HG03280 (cell line): ENCODE measurements at regions not wholly inside any gene's neighbourhood (a gene's known extent, or its start where the extent isn't known, plus 50 kb on each side); places are given as distances from the start of the nearest gene placed in this dataset.

ENCODE experiments used
- ATAC-seq: cut with Tn5 transposase; IDR thresholded peaks from one replicate; pipeline ENCODE4 v1.9.1; 2021; ENCODE audit warnings: mild to moderate bottlenecking, moderate library complexity; ENCODE audit not compliant: unreplicated experiment

DNA sequence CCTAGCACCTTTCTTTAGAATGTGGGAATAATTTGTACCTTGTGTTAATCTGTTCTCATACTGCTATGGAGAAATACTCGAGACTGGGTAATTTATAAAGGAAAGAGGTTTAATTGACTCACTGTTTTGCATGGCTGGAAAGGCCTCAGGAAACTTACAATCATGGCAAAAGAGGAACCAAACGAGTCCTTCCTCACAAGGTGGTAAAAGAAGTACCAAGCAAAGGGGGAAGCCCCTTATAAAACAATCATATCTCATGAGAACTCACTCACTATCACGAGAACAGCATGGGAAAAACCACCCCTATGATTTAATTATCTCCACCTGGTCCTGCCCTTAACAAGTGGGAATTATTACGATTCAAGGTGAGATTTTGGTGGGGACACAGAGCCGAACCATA lies 127.1 kb upstream of the ANO3 start:
- ATAC-seq = no peak

DNA sequence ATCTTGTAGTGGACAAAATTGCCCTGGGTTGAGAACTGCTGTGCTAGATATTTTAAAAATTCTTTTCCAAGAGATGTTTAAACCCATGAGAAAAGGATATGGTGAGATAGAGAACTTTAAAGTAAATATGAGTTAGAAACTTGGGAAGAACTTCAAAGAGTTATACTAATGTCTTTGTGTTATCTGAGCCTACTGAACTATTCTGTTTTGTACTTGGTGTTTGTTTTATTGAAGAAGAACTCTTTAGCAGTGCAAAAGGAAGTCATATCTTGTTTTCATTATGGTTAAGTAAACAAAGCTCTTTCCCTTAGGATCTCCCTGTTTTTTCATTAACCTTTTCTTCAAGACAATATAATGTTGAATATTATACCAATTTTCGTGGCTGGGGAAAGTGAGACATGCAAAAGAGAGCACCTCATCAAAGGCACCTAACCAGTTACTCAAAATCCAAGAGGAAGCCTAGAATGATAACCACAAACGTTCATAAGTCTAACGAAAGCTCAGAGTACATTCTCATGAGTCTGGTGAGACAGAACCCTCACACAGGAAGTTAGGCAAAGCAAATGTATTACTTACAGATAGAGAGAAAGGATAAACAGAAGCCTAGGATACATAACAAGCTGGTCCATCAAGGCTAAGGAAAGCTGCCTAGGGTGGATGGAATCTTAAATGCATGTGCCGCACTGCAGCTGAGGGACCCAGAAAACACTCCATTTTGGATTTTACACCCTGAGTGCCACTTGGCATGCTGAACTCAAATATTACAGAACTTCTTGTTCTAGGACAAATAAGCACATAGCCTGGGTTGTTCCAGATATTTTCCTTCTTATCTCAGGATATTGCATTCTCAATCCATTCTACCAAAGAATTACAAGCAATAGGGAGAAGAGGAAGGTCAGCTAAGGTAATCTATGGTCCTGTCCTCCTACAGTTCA lies 112.5 kb upstream of the ANO3 start:
- ATAC-seq = no peak

DNA sequence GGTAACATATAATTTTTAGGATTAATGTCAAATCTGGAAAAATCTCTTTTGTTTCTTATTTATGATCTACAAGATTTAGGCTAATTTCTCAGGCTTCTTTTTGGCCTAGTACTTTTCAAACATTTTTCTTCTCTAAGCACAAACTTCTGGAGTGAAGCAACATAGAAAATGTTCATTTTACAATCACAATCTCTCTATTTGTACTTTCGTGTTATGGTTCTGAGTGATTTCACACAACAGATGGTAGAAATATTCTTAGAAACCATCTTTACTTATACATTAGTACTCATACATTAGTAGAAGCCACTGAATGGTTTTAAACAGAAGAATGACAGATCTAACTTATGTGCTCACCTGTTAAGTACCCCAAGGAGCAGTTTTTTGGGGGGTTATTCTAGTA lies 106.3 kb upstream of the ANO3 start:
- no peak for ATAC-seq

- peak; percentile 75 for ATAC-seq
These were observed 104.6 kb upstream of the ANO3 start for GRCh38 chr11:26227301-26227746.

DNA sequence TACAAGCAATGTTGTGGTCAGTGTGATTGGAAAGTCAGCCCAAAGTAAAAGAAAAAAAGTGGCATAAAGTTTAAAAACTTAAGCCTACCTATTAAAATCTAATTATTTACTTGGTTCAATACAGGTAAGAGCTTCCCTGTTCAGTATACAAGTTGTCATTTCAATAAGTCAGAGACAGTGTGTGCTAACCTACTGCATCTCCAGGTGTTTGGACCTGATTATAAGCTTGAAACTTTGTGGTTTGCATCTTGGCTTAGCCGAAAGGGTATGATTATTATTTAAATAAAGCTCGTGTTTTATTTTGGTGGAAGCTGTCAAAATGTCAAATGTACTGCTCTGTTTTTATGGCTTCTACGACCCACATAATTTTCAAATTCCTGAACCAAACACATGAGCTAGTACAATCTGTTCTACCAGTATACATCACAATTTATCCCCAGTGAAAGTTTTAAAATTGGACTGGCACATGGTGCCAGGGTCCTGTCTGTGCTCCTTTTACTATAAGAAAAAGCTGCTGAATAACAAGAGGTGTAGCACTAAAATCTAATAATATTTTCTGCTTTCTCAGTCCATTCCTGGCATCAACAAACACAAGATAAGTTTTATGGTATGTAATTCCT lies 103.9 kb upstream of the ANO3 start:
- no peak for ATAC-seq

DNA sequence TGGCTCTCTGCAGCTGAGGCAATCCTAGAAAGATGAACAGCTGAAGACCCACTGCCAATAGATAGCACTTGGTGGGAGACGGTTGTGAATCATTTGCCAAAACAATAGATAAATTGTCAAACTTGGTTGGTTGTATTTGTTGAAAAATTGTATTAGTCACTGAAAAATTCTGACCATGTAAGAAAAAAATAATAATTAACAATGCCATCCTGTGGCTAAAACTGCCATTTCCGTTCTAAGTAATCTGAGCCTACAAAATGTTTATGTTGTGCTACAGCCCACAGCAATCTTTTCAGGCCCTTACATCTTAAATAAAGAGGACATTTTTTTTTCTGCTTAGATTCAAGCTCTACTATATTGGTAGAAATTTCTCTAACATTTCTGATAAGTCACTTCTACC lies 103.2 kb upstream of the ANO3 start:
- ATAC-seq = no peak

DNA sequence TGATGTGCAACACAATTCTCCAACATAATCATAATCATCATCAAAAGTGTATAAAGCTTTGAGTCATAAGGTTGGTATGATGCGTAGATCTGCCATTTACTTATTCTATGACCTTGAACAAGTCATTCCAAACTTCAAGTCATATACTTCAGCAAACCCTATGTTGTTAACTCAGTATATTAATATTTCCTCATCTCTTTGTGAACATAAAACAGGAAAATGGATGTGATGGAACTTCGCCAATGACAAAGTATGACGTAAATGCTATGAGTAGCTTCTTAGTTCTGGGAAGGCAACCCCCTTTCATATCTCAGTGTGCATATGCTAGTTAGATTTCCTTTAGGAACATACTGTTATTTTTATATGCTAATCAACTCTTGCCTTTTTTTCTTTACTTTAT lies 102.7 kb upstream of the ANO3 start:
- no peak for ATAC-seq

DNA sequence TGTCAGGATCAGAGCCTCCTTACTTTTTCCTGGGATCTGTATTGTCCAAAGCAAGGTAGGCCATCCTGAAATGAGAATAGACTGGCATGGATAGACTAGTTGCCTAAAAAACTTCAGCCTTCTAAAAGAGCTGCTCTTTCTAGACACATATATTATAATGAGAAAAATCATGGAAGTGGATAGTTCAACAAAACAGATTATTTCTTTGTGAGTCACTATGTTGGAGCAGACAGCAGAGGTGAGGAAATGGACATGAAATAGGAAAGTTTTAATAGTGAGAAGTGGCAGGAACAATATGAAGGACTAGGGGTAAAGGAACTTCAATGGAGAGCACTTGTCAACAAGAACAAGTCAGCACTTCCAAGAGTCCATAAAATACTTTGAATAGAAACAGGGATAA lies 101.9 kb upstream of the ANO3 start:
- no peak for ATAC-seq

- no peak for ATAC-seq
These were observed 100.7 kb upstream of the ANO3 start for GRCh38 chr11:26231252-26231661.

DNA sequence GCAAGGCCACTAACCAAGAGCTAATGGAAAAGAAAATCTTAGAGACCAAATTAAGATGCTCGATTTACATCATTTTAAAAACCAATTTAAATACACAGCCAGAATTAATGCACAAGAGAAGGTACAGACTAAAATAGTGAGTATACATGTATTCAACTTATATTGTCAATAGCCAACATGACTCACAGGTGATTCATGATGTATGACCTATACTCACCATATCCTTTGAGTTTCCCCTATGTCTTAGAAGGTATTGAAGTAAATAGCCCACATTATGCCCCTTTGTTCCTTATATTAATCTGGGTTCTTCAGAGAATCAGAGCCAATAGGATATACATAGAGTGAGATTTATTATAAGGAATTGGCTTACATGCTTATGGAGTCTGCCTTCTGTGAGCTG lies 97.5 kb upstream of the ANO3 start:
- ATAC-seq = no peak

DNA sequence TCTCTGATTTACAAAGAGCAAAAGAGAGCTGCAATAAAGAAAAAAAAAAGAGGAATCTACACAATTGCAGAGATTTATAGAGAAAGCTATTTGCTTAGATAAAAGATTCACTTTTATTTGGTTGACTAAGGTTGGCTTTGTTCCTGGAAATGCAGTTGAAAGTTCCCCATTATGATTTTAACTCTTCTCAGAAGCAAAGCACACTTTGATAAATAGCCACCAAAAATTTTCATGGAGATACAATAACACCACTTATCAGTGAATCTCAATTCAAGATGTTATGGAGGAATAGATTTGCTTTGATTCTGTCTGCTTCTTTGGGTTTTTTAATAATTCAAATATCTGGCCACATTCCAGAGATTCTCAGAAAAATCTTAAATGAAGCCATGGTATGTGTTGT lies 88.5 kb upstream of the ANO3 start:
- ATAC-seq = no peak

DNA sequence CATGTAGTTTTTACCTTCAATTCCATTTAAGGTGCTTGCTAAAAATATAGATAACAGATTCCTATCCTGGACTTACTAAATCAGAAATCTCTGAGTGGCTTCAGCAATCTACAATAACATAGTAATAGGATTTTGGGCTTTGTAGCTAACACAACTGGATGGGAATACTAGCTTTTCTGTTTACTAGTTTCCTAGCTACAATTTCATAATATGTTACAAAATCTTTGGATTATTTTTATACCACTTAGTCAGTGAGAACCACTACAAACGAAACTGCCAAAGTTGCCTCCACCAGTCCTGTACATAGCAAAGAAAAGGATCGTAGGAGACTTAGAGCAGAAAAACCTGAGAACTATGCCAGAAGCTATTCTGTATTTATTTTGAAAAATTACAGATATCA lies 87.7 kb upstream of the ANO3 start:
- no peak for ATAC-seq

- ATAC-seq = no peak
These were observed 86.9 kb upstream of the ANO3 start for GRCh38 chr11:26245046-26245445.

GRCh38 chr11:26247340-26247739 lies 84.6 kb upstream of the ANO3 start:
- no peak for ATAC-seq

DNA sequence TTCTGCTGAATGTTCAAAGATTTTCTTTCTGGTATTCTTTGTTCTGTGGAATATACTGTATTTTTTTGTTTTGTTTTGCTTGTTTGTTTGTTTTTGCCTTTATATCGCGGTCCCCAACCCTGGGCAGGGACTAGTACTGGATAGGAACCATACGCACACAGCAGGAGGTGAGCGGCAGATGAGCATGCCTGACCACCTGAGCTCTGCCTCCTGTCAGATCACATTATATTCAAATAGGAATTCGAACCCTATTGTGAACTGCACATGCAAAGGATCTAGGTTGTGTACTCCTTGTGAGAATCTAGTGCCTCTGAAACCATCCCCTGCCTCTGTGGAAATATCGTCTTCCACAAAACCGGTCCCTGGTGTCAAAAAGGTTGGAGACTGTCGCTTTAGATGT lies 83.3 kb upstream of the ANO3 start:
- ATAC-seq = no peak

DNA sequence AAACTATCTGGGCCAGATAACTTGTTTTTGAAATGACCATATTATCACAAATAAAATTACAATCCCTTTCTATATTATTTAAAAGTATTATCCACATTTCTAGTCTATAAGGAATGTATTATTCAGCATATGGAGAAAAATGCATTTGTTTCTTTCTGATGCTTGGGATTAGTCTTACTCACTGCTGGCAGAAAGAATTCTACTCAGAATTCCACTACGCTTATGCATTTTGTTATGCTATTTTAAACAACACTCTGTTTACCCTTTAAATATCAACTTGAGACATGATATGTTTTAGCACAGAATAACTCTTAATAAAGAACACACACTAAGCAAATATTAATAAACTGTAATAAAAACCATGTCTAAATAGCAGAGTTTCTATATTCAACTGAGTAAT lies 77.6 kb upstream of the ANO3 start:
- ATAC-seq = no peak

DNA sequence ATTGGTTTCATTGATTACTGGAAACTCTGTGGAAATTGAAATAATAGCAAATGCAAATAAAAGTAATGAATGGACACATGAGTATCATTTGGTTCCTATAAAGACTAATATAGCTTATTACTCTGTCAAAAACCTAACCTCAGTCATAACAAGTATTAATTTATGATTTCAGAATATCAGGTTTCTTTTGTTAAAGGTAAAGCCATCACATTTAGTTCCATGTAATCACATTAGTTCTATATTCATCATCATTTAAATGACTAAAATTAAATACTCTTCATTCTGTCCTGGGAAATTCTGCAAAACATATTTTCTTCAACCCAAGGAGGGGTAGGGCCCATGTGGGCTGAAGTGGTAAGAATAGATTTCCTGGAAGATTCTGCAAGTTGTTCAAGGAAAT lies 68.2 kb upstream of the ANO3 start:
- no peak for ATAC-seq

GRCh38 chr11:26264266-26264665 lies 67.7 kb upstream of the ANO3 start:
- ATAC-seq = no peak

DNA sequence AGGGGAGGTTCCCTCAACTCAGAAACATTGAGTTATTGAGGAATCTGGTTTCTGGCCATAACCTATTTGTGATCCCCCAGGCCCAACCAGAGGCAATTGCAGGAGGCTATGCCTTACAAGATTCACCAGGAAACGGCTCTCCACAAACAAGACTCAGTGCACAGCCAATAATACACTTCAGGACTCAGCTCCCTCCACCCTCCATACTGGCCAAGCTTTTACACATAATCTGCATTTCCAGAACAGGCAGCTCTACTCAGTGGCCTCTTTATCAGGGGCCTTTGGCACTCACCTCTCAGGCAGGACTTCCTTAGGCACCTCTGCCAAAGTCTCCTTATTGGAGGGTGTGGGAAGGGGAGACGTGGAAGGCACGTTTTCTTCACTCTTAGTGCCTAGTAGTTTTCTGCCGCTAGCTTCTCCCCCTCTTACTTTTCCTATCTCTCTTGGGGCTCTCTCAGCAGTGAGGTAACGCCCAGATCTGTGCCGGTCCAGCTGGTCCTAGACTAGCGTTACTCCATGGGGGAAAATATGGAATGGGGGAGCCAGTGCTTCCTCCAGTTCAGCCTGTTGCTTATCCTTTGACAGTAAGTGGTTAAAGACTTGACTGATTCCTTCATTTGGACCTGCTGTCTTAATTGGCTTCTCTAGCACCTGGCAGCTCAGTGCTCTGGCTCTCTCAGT lies 62.8 kb upstream of the ANO3 start:
- ATAC-seq = no peak

DNA sequence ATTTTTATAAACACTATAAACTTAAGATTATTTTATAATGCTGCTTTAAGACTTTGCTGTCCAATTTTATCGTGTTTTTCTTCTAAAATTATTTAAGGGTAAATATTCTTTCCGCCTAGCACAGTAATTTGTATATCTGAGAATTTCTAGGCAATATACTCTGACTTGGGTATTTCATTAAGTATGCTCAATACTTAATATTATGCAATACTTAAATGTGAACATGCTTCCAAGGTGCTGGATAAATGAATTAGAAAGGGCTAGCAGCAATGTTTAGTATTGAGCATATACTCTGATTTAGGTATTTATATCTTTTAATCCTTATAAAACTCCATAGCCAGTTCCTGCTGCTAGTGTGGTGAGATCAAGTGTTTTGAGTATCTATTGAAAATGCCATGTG lies 60.3 kb upstream of the ANO3 start:
- no peak for ATAC-seq

- peak; percentile 78 for ATAC-seq
These were observed 55.0 kb upstream of the ANO3 start for GRCh38 chr11:26276798-26277424.
